Inflammatory macrophage treated with lipopolysaccharide for 1 hour (primary cell): ENCODE measurements at regions not wholly inside any gene's neighbourhood (a gene's known extent, or its start where the extent isn't known, plus 50 kb on each side); places are given as distances from the start of the nearest gene placed in this dataset.
"Not testable (repeated sequence)": the region's sequence is repeated elsewhere in the genome, so short reads cannot be mapped to it uniquely, and the experiment has no call there.

Source experiments
- DNase-seq, 2 donors: peaks; one replicate each; pipeline ENCODE4 v3.0.0-alpha.2; 2020 to 2022

- DNase-seq = no peak
Measured at GRCh38 chr1:187566354-187566753, 737.6 kb downstream of the PLA2G4A start.

- no peak for DNase-seq
Measured at GRCh38 chr1:187568067-187568466, 739.3 kb downstream of the PLA2G4A start.

- DNase-seq = no peak
Measured at GRCh38 chr1:187570166-187570565, 741.4 kb downstream of the PLA2G4A start.

GRCh38 chr1:187577610-187578009, 748.9 kb downstream of the PLA2G4A start:
- DNase-seq = no peak

- DNase-seq = no peak
Measured at GRCh38 chr1:187588917-187589316, 760.2 kb downstream of the PLA2G4A start.

- no peak for DNase-seq
Measured at GRCh38 chr1:187605736-187606135, 777.0 kb downstream of the PLA2G4A start.

GRCh38 chr1:187615853-187616735, 787.3 kb downstream of the PLA2G4A start:
- DNase-seq = not testable (repeated sequence)

GRCh38 chr1:187616830-187617229, 788.1 kb downstream of the PLA2G4A start:
- DNase-seq = not testable (repeated sequence)

GRCh38 chr1:187617776-187618175, 789.0 kb downstream of the PLA2G4A start:
- no peak for DNase-seq

- no peak for DNase-seq
Measured at GRCh38 chr1:187619175-187619574, 790.4 kb downstream of the PLA2G4A start.

GRCh38 chr1:187621951-187622350, 793.2 kb downstream of the PLA2G4A start:
- DNase-seq = no peak

- DNase-seq = no peak
Measured at GRCh38 chr1:187622545-187622944, 793.8 kb downstream of the PLA2G4A start.

- no peak for DNase-seq
Measured at GRCh38 chr1:187624812-187625545, 796.2 kb downstream of the PLA2G4A start.

- DNase-seq = no peak
Measured at GRCh38 chr1:187626056-187626455, 797.3 kb downstream of the PLA2G4A start.

- no peak for DNase-seq
Measured at GRCh38 chr1:187627516-187627915, 798.8 kb downstream of the PLA2G4A start.

- DNase-seq = no peak
Measured at GRCh38 chr1:187629075-187629474, 800.3 kb downstream of the PLA2G4A start.

GRCh38 chr1:187630653-187631380, 802.1 kb downstream of the PLA2G4A start:
- DNase-seq = no peak

- DNase-seq = no peak
Measured at GRCh38 chr1:187631381-187631675, 802.6 kb downstream of the PLA2G4A start.

GRCh38 chr1:187631984-187632383, 803.2 kb downstream of the PLA2G4A start:
- no peak for DNase-seq

- DNase-seq = no peak
Measured at GRCh38 chr1:187634940-187635339, 806.2 kb downstream of the PLA2G4A start.

- DNase-seq = no peak
Measured at GRCh38 chr1:187638733-187639434, 810.1 kb downstream of the PLA2G4A start.

GRCh38 chr1:187641015-187641414, 812.3 kb downstream of the PLA2G4A start:
- DNase-seq = no peak

GRCh38 chr1:187641463-187641862, 812.7 kb downstream of the PLA2G4A start:
- DNase-seq = no peak
